ENCODE measurements at regions not wholly inside any gene's neighbourhood (a gene's known extent, or its start where the extent isn't known, plus 50 kb on each side); places are given as distances from the start of the nearest gene placed in this dataset.
"Not testable (repeated sequence)": the region's sequence is repeated elsewhere in the genome, so short reads cannot be mapped to it uniquely, and the experiment has no call there.

- no peak for DNase-seq (ENCODE audit: low read depth)
Measured at GRCh38 chr2:8606649-8607550, 75.0 kb upstream of the ID2 start.

- DNase-seq (ENCODE audit: low read depth) = peak; percentile 84
Measured at GRCh38 chr2:8607606-8608005, 74.2 kb upstream of the ID2 start.

GRCh38 chr2:8608411-8608954 is 73.4 kb upstream of the ID2 start:
- DNase-seq (ENCODE audit: low read depth) = peak; percentile 87

GRCh38 chr2:8609357-8609811 is 72.5 kb upstream of the ID2 start:
- no peak for DNase-seq (ENCODE audit: low read depth)

GRCh38 chr2:8610775-8611174 is 71.1 kb upstream of the ID2 start:
- DNase-seq (ENCODE audit: low read depth) = not testable (repeated sequence)

GRCh38 chr2:8611246-8611645 is 70.6 kb upstream of the ID2 start:
- DNase-seq (ENCODE audit: low read depth) = no peak

GRCh38 chr2:8611700-8612099 is 70.2 kb upstream of the ID2 start:
- DNase-seq (ENCODE audit: low read depth) = no peak

- no peak for DNase-seq (ENCODE audit: low read depth)
Measured at GRCh38 chr2:8612734-8613179, 69.1 kb upstream of the ID2 start.

- not testable (repeated sequence) for DNase-seq (ENCODE audit: low read depth)
Measured at GRCh38 chr2:8613207-8613999, 68.5 kb upstream of the ID2 start.

GRCh38 chr2:8614646-8615045 is 67.2 kb upstream of the ID2 start:
- DNase-seq (ENCODE audit: low read depth) = no peak

- no peak for DNase-seq (ENCODE audit: low read depth)
Measured at GRCh38 chr2:8615252-8615575, 66.6 kb upstream of the ID2 start.

- no peak for DNase-seq (ENCODE audit: low read depth)
Measured at GRCh38 chr2:8615576-8616281, 66.1 kb upstream of the ID2 start.

GRCh38 chr2:8617048-8617447 is 64.8 kb upstream of the ID2 start:
- no peak for DNase-seq (ENCODE audit: low read depth)

GRCh38 chr2:8617590-8617989 is 64.3 kb upstream of the ID2 start:
- DNase-seq (ENCODE audit: low read depth) = no peak

- DNase-seq (ENCODE audit: low read depth) = no peak
Measured at GRCh38 chr2:8619071-8619470, 62.8 kb upstream of the ID2 start.

- no peak for DNase-seq (ENCODE audit: low read depth)
Measured at GRCh38 chr2:8620611-8621382, 61.1 kb upstream of the ID2 start.

GRCh38 chr2:8622199-8622911 is 59.5 kb upstream of the ID2 start:
- DNase-seq (ENCODE audit: low read depth) = no peak

- DNase-seq (ENCODE audit: low read depth) = no peak
Measured at GRCh38 chr2:8622924-8623465, 58.9 kb upstream of the ID2 start.

GRCh38 chr2:8623576-8623957 is 58.3 kb upstream of the ID2 start:
- DNase-seq (ENCODE audit: low read depth) = no peak

GRCh38 chr2:8623958-8624591 is 57.8 kb upstream of the ID2 start:
- DNase-seq (ENCODE audit: low read depth) = no peak

All from stromal cell of bone marrow (primary cell).